GM12878 (cell line): ENCODE measurements at regions not wholly inside any gene's neighbourhood (a gene's known extent, or its start where the extent isn't known, plus 50 kb on each side); places are given as distances from the start of the nearest gene placed in this dataset.

Experiments
- ATAC-seq: fragments of 200-7000 bp; cut with Tn5 transposase; 3 replicates; pipeline ENCODE4 v1.9.1; 2020; ENCODE audit warnings: mild to moderate bottlenecking, moderate library complexity
- BruUV-seq: library from RNA; stranded (reverse); fragments of 400-500 nt; replicated peaks from 2 replicates; lab custom pipeline; 2021; lab: Mats Ljungman, UMichigan
- CTCF ChIA-PET: fragments of 300-600 bp; sonication (Branson Sonifier 250); formaldehyde crosslinking; extraction: SDS; loops from one replicate; lab custom pipeline; 2021; ENCODE audit warnings: inconsistent platforms; lab: Yijun Ruan, JAX
- POLR2A ChIA-PET: fragments of 350-600 bp; formaldehyde crosslinking; extraction: SDS; loops from one replicate; lab custom pipeline; 2021; ENCODE audit warnings: inconsistent platforms; lab: Charles Lee
- RAD21 ChIA-PET: fragments of 300-600 bp; sonication (Branson Sonifier 250); formaldehyde crosslinking; loops from one replicate; lab custom pipeline; 2023; ENCODE audit warnings: antibody characterized with exemption; ENCODE audit not compliant: unreplicated experiment; lab: Charles Lee
- SMC1A ChIA-PET: fragments of 300-600 bp; sonication (Branson Sonifier 250); formaldehyde crosslinking; loops from one replicate; lab custom pipeline; 2023; ENCODE audit not compliant: unreplicated experiment, uncharacterized antibody; lab: Charles Lee
- DNase-seq: peaks from one replicate; pipeline ENCODE4 v3.0.0-alpha.2; 2011; ENCODE audit warnings: low read depth, low spot score
- FAIRE-seq: peaks from 3 replicates; lab custom pipeline; 2011; peaks lifted over from hg19 to GRCh38; lab: Jason Lieb, UNC
- H2AFZ ChIP-seq: 2 replicates; pipeline ENCODE4 v1.6.0; 2011; ENCODE audit warnings: low read depth, low read length, control low read depth; ENCODE audit not compliant: control insufficient read depth
- H3K27ac ChIP-seq: 2 replicates; pipeline ENCODE4 v1.5.1; 2011; ENCODE audit warnings: control low read depth; ENCODE audit not compliant: control insufficient read depth, insufficient read depth
- H3K27me3 ChIP-seq, 2 experiments: replicated peaks in 1 of 2; 2 replicates each; pipeline versions ENCODE4 v1.6.0 to v1.6.1; 2011; ENCODE audit warnings: low read length in 1 of 2; ENCODE audit not compliant: control insufficient read depth in 2 of 2, insufficient read depth in 2 of 2
- H3K36me3 ChIP-seq, 2 experiments: 2 replicates each; pipeline ENCODE4 v1.5.1; 2011; ENCODE audit warnings: low read length in 1 of 2; ENCODE audit not compliant: control insufficient read depth in 2 of 2, insufficient read depth in 2 of 2
- H3K4me1 ChIP-seq: 2 replicates; pipeline ENCODE4 v1.6.1; 2011; ENCODE audit warnings: mild to moderate bottlenecking, low read length, moderate library complexity, mixed read lengths; ENCODE audit not compliant: control insufficient read depth, insufficient read depth
- H3K4me2 ChIP-seq: 2 replicates; pipeline ENCODE4 v1.6.0; 2011; ENCODE audit warnings: control low read depth; ENCODE audit not compliant: control insufficient read depth, insufficient read depth
- H3K4me3 ChIP-seq: fragments of 200-600 bp; sonication (generic); 2 replicates; pipeline ENCODE4 v1.5.1; 2016
- H3K79me2 ChIP-seq: 2 replicates; pipeline ENCODE4 v1.6.0; 2011; ENCODE audit warnings: low read length; ENCODE audit not compliant: control insufficient read depth, insufficient read depth
- H3K9ac ChIP-seq: 2 replicates; pipeline ENCODE4 v1.8.0; 2011; ENCODE audit warnings: low read length, control low read depth, mixed read lengths; ENCODE audit not compliant: control insufficient read depth, insufficient read depth
- H3K9me3 ChIP-seq: replicated peaks from 3 replicates; pipeline ENCODE4 v1.5.1; 2011; ENCODE audit warnings: mild to moderate bottlenecking, low read length; ENCODE audit not compliant: control insufficient read depth, insufficient read depth
- H4K20me1 ChIP-seq: 2 replicates; pipeline ENCODE4 v1.6.0; 2011; ENCODE audit not compliant: control insufficient read depth, insufficient read depth
- EGR1 ChIP-seq, 2 experiments: IDR thresholded peaks; 1 replicate in 1 of 2; 2 replicates in 1 of 2; pipeline ENCODE4 v1.6.1; 2011 to 2012; ENCODE audit warnings: low read depth in 2 of 2, low read length in 2 of 2, borderline replicate concordance in 1 of 2, mild to moderate bottlenecking in 1 of 2, moderate library complexity in 1 of 2
- ESRRA ChIP-seq: IDR thresholded peaks from 2 replicates; pipeline ENCODE4 v1.6.1; 2012; ENCODE audit warnings: mild to moderate bottlenecking, low read length, improper control_type of control experiment
- ETV6 ChIP-seq, 2 experiments: fragments of 450-650 bp in 1 of 2; IDR thresholded peaks in 1 of 2; conservative IDR thresholded peaks in 1 of 2; 2 replicates each; pipeline ENCODE4 v1.6.1; 2014; ENCODE audit warnings: antibody characterized with exemption in 1 of 2, borderline replicate concordance in 1 of 2, low read depth in 1 of 2, mild to moderate bottlenecking in 1 of 2, moderate library complexity in 1 of 2
- FOXK2 ChIP-seq: fragments of 450-650 bp; IDR thresholded peaks from 2 replicates; pipeline ENCODE4 v1.6.1; 2017; ENCODE audit warnings: mild to moderate bottlenecking, moderate library complexity
- JUND ChIP-seq: IDR thresholded peaks from 2 replicates; pipeline ENCODE4 v1.6.1; 2012; ENCODE audit warnings: low read depth, mild to moderate bottlenecking, low read length, improper control_type of control experiment, moderate library complexity
- STAT1 ChIP-seq: fragments of 450-650 bp; conservative IDR thresholded peaks from 2 replicates; pipeline ENCODE4 v1.6.1; 2014; ENCODE audit warnings: antibody characterized with exemption, mild to moderate bottlenecking
- ZNF384 ChIP-seq: IDR thresholded peaks from 2 replicates; pipeline ENCODE4 v1.6.1; 2012; ENCODE audit warnings: low read depth, mild to moderate bottlenecking, low read length, improper control_type of control experiment, borderline replicate concordance
- WGBS: methylation state at CpG from one replicate; pipeline ENCODE4 v1.1.6; 2016; ENCODE audit warnings: low lambda C conversion rate; ENCODE audit not compliant: insufficient replicate concordance, insufficient coverage; ENCODE audit errors: missing lambda C conversion rate; 5-methylcytosine and 5-hydroxymethylcytosine counted together
- in situ Hi-C: fragments of 300-500 bp; cut with MboI; formaldehyde crosslinking; loops from 9 replicates; pipeline ENCODE4 v1.14.3; 2018; ENCODE audit warnings: mixed read lengths
- intact Hi-C: fragments of 100-400 bp; cut with micrococcal nuclease; formaldehyde crosslinking; loops from one replicate; pipeline ENCODE4 v1.14.2; 2022; ENCODE audit not compliant: unreplicated experiment
- TF ChIP-seq, protein P1 (sequence below): IDR thresholded peaks from 2 replicates; pipeline ENCODE4 v1.6.1; 2012; ENCODE audit warnings: low read length, inconsistent platforms
- TF ChIP-seq, protein P2 (sequence below): IDR thresholded peaks from 2 replicates; pipeline ENCODE4 v1.6.1; 2012; ENCODE audit warnings: mild to moderate bottlenecking, low read depth, low read length
- TF ChIP-seq, protein P3 (sequence below): fragments of 450-650 bp; IDR thresholded peaks from 2 replicates; pipeline ENCODE4 v1.6.1; 2017; ENCODE audit warnings: antibody characterized with exemption, mild to moderate bottlenecking, moderate library complexity

DNA sequence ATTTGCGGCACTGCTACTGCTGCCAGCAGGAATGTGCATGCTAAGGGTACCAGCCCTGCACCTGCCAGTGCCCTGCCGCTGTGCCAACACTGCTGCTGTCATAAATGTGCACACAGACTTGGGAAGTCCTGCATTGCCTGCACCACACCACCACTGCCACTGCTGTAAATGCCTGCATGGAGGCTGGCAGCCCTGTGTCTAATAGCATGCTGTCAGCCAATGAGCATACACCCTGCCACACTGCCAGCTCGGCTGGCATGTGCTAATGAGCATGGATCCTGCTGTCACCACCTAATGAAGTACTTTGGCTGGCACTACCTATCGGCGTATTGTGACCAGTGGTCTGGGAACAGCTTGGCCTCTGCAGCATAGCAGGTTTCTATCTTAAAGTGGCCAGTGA is 981.8 kb upstream of the GBE1 start:
- SMC1A ChIA-PET, result no interaction called here
- no peak for ATAC-seq
- no peaks in the 10 kb centered on the region for H4K20me1 ChIP-seq
- no peaks in the 10 kb centered on the region for H3K9me3 ChIP-seq
- no TSS peak for BruUV-seq
- RAD21 ChIA-PET, result no interaction called here
- no peaks in the 10 kb centered on the region for H3K79me2 ChIP-seq
- no peak for DNase-seq
- no peak overlapping the region for H3K4me3 ChIP-seq
- no peak overlapping the region for H3K9ac ChIP-seq
- H3K27ac ChIP-seq, result no peak overlapping the region
- no peak for FAIRE-seq
- no peaks in the 10 kb centered on the region for H3K27me3 ChIP-seq
- in situ Hi-C loops, result no loop called here
- no peak overlapping the region for H3K4me2 ChIP-seq
- H3K4me1 ChIP-seq, result no peaks in the 10 kb centered on the region
- CTCF ChIA-PET, result no interaction called here
- POLR2A ChIA-PET, result no interaction called here
- TF ChIP-seq STAT1 (no peak), JUND (no peak), FOXK2 (no peak)
- WGBS, result 17% methylated on average over 5 of the region's 5 CpGs
- intact Hi-C loops, result no loop called here
- H3K36me3 ChIP-seq, result no peaks in the 10 kb centered on the region
- H2AFZ ChIP-seq, result no peak overlapping the region

DNA sequence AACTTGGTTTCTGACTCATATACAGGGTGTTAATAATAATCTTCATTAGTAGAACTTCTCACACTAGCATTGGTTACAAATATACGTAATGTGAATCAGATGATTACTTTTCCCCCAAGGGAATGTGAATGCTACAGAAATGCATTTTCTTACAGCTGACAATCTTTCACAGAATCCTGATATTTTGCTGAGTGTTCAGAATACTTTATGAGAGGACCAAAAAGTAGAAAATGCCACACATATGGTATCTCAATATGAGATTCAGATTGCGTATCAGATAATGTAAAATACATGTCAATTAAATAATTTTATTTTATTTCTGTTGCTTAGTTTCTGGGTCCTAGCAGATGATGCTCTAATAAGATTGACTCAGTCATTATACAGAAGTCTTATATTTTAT is 979.9 kb upstream of the GBE1 start:
- ATAC-seq, result no peak
- BruUV-seq, result no TSS peak
- intact Hi-C loops, result no loop called here
- Histone ChIP-seq H3K27ac (no peak overlapping the region), H4K20me1 (no peaks in the 10 kb centered on the region), H3K9me3 (no peaks in the 10 kb centered on the region), H3K4me3 (no peak overlapping the region), H3K4me1 (no peaks in the 10 kb centered on the region), H3K9ac (no peak overlapping the region), H3K79me2 (no peaks in the 10 kb centered on the region), H3K4me2 (no peak overlapping the region), H2AFZ (no peak overlapping the region), H3K27me3 (no peaks in the 10 kb centered on the region), H3K36me3 (no peaks in the 10 kb centered on the region)
- CTCF ChIA-PET, result no interaction called here
- RAD21 ChIA-PET, result no interaction called here
- POLR2A ChIA-PET, result no interaction called here
- TF ChIP-seq, protein P1, sequence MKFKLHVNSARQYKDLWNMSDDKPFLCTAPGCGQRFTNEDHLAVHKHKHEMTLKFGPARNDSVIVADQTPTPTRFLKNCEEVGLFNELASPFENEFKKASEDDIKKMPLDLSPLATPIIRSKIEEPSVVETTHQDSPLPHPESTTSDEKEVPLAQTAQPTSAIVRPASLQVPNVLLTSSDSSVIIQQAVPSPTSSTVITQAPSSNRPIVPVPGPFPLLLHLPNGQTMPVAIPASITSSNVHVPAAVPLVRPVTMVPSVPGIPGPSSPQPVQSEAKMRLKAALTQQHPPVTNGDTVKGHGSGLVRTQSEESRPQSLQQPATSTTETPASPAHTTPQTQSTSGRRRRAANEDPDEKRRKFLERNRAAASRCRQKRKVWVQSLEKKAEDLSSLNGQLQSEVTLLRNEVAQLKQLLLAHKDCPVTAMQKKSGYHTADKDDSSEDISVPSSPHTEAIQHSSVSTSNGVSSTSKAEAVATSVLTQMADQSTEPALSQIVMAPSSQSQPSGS, result no peak
- TF ChIP-seq, protein P2, sequence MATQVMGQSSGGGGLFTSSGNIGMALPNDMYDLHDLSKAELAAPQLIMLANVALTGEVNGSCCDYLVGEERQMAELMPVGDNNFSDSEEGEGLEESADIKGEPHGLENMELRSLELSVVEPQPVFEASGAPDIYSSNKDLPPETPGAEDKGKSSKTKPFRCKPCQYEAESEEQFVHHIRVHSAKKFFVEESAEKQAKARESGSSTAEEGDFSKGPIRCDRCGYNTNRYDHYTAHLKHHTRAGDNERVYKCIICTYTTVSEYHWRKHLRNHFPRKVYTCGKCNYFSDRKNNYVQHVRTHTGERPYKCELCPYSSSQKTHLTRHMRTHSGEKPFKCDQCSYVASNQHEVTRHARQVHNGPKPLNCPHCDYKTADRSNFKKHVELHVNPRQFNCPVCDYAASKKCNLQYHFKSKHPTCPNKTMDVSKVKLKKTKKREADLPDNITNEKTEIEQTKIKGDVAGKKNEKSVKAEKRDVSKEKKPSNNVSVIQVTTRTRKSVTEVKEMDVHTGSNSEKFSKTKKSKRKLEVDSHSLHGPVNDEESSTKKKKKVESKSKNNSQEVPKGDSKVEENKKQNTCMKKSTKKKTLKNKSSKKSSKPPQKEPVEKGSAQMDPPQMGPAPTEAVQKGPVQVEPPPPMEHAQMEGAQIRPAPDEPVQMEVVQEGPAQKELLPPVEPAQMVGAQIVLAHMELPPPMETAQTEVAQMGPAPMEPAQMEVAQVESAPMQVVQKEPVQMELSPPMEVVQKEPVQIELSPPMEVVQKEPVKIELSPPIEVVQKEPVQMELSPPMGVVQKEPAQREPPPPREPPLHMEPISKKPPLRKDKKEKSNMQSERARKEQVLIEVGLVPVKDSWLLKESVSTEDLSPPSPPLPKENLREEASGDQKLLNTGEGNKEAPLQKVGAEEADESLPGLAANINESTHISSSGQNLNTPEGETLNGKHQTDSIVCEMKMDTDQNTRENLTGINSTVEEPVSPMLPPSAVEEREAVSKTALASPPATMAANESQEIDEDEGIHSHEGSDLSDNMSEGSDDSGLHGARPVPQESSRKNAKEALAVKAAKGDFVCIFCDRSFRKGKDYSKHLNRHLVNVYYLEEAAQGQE, result no peak
- TF ChIP-seq, protein P3, sequence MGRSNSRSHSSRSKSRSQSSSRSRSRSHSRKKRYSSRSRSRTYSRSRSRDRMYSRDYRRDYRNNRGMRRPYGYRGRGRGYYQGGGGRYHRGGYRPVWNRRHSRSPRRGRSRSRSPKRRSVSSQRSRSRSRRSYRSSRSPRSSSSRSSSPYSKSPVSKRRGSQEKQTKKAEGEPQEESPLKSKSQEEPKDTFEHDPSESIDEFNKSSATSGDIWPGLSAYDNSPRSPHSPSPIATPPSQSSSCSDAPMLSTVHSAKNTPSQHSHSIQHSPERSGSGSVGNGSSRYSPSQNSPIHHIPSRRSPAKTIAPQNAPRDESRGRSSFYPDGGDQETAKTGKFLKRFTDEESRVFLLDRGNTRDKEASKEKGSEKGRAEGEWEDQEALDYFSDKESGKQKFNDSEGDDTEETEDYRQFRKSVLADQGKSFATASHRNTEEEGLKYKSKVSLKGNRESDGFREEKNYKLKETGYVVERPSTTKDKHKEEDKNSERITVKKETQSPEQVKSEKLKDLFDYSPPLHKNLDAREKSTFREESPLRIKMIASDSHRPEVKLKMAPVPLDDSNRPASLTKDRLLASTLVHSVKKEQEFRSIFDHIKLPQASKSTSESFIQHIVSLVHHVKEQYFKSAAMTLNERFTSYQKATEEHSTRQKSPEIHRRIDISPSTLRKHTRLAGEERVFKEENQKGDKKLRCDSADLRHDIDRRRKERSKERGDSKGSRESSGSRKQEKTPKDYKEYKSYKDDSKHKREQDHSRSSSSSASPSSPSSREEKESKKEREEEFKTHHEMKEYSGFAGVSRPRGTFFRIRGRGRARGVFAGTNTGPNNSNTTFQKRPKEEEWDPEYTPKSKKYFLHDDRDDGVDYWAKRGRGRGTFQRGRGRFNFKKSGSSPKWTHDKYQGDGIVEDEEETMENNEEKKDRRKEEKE, result no peak
- TF ChIP-seq ZNF384, result no peak
- no peak for TF ChIP-seq ETV6 (conservative IDR thresholded peaks at IDR 0.05 in 1 of 2, IDR thresholded peaks at IDR 0.05 in 1 of 2; ENCODE audit: borderline replicate concordance in 1 of 2, low read depth in 1 of 2)
- TF ChIP-seq ESRRA, result no peak
- TF ChIP-seq EGR1 (IDR thresholded peaks at IDR 0.05; ENCODE audit: borderline replicate concordance in 1 of 2, low read depth in 2 of 2, low read length in 2 of 2), result no peak
- no peak for FAIRE-seq
- SMC1A ChIA-PET, result interaction anchor here (1.4 kb wide), 1 partner anchor 11 kb away, joined by 3 read pairs; no protein-coding TSS in a partner anchor
- DNase-seq, result no peak
- in situ Hi-C loops, result no loop called here
- 90% methylated on average over 2 of the region's 2 CpGs for WGBS
